ENCODE measurements at regions not wholly inside any gene's neighbourhood (a gene's known extent, or its start where the extent isn't known, plus 50 kb on each side); places are given as distances from the start of the nearest gene placed in this dataset.

GRCh38 chr4:55732864-55733263 is 86.7 kb upstream of the EXOC1L start:
- no peak for TF ChIP-seq POLR2A (IDR thresholded peaks at IDR 0.05)
- no peak for TF ChIP-seq CTCF (IDR thresholded peaks at IDR 0.05)

Data from vagina (tissue), 2 donors.